ENCODE measurements at regions not wholly inside any gene's neighbourhood (a gene's known extent, or its start where the extent isn't known, plus 50 kb on each side); places are given as distances from the start of the nearest gene placed in this dataset.
A peak's percentile ranks its signal among the peaks of the same experiment; 100 is the strongest.
"Not testable (repeated sequence)": the region's sequence is repeated elsewhere in the genome, so short reads cannot be mapped to it uniquely, and the experiment has no call there.

GRCh38 chr6:51139950-51140385 is 321.3 kb downstream of the TFAP2B start:
- TF ChIP-seq POLR2AphosphoS5 (IDR thresholded peaks at IDR 0.05; ENCODE audit: borderline replicate concordance, low read depth, low read length) = no peak
- TF ChIP-seq FOXP2 (optimal IDR thresholded peaks at IDR 0.05; ENCODE audit: control extremely low read depth, extremely low read length, insufficient read depth) = no peak
- no peak for TF ChIP-seq EZH2 (IDR thresholded peaks at IDR 0.05)
- Histone ChIP-seq H3K4me3 (no peak overlapping the region), H3K9ac (ENCODE audit: insufficient read length) (no peak overlapping the region), H3K9me3 (ENCODE audit: low read depth, low read length) (no peaks in the 10 kb centered on the region), H3K36me3 (ENCODE audit: insufficient read depth, low read length) (no peaks in the 10 kb centered on the region), H3K27ac (no peak overlapping the region)
- DNase-seq (ENCODE audit: low read depth, low spot score) = no peak

- Histone ChIP-seq H3K9me3 (ENCODE audit: low read depth, low read length) (no peaks in the 10 kb centered on the region), H3K4me3 (no peak overlapping the region), H3K9ac (ENCODE audit: insufficient read length) (no peak overlapping the region), H3K36me3 (ENCODE audit: insufficient read depth, low read length) (no peaks in the 10 kb centered on the region), H3K27ac (peak overlapping the region; percentile 44; the same call in 1 of the 2 replicates)
- TF ChIP-seq FOXP2 (optimal IDR thresholded peaks at IDR 0.05; ENCODE audit: control extremely low read depth, extremely low read length, insufficient read depth) (no peak), POLR2AphosphoS5 (IDR thresholded peaks at IDR 0.05; ENCODE audit: borderline replicate concordance, low read depth, low read length) (no peak), EZH2 (IDR thresholded peaks at IDR 0.05) (no peak)
- DNase-seq (ENCODE audit: low read depth, low spot score) = no peak
These were observed 322.4 kb downstream of the TFAP2B start for GRCh38 chr6:51141080-51141479.

GRCh38 chr6:51147756-51148155 is 329.1 kb downstream of the TFAP2B start:
- no peak for DNase-seq (ENCODE audit: low read depth, low spot score)
- no peaks in the 10 kb centered on the region for H3K9me3 ChIP-seq (ENCODE audit: low read depth, low read length)
- H3K9ac ChIP-seq (ENCODE audit: insufficient read length) = no peak overlapping the region
- no peak overlapping the region for H3K27ac ChIP-seq
- no peak for TF ChIP-seq FOXP2 (optimal IDR thresholded peaks at IDR 0.05; ENCODE audit: control extremely low read depth, extremely low read length, insufficient read depth)
- no peak for TF ChIP-seq EZH2 (IDR thresholded peaks at IDR 0.05)
- no peak for TF ChIP-seq POLR2AphosphoS5 (IDR thresholded peaks at IDR 0.05; ENCODE audit: borderline replicate concordance, low read depth, low read length)
- H3K36me3 ChIP-seq (ENCODE audit: insufficient read depth, low read length) = no peaks in the 10 kb centered on the region
- no peak overlapping the region for H3K4me3 ChIP-seq

GRCh38 chr6:51152594-51152993 is 333.9 kb downstream of the TFAP2B start:
- no peak overlapping the region for H3K9ac ChIP-seq (ENCODE audit: insufficient read length)
- H3K36me3 ChIP-seq (ENCODE audit: insufficient read depth, low read length) = no peaks in the 10 kb centered on the region
- H3K4me3 ChIP-seq = no peak overlapping the region
- H3K9me3 ChIP-seq (ENCODE audit: low read depth, low read length) = no peaks in the 10 kb centered on the region
- H3K27ac ChIP-seq = no peak overlapping the region
- TF ChIP-seq EZH2 (IDR thresholded peaks at IDR 0.05) (no peak), FOXP2 (optimal IDR thresholded peaks at IDR 0.05; ENCODE audit: control extremely low read depth, extremely low read length, insufficient read depth) (no peak)
- DNase-seq (ENCODE audit: low read depth, low spot score) = no peak

GRCh38 chr6:51153109-51153508 is 334.4 kb downstream of the TFAP2B start:
- Histone ChIP-seq H3K4me3 (no peak overlapping the region), H3K36me3 (ENCODE audit: insufficient read depth, low read length) (no peaks in the 10 kb centered on the region), H3K9me3 (ENCODE audit: low read depth, low read length) (no peaks in the 10 kb centered on the region), H3K9ac (ENCODE audit: insufficient read length) (no peak overlapping the region), H3K27ac (no peak overlapping the region)
- no peak for DNase-seq (ENCODE audit: low read depth, low spot score)
- TF ChIP-seq EZH2 (IDR thresholded peaks at IDR 0.05) = no peak
- TF ChIP-seq POLR2AphosphoS5 (IDR thresholded peaks at IDR 0.05; ENCODE audit: borderline replicate concordance, low read depth, low read length) = no peak
- TF ChIP-seq FOXP2 (optimal IDR thresholded peaks at IDR 0.05; ENCODE audit: control extremely low read depth, extremely low read length, insufficient read depth) = no peak

- H3K36me3 ChIP-seq (ENCODE audit: insufficient read depth, low read length); H3K4me3 ChIP-seq; H3K27ac ChIP-seq; DNase-seq (ENCODE audit: low read depth, low spot score); H3K9ac ChIP-seq (ENCODE audit: insufficient read length); H3K9me3 ChIP-seq (ENCODE audit: low read depth, low read length): not testable (repeated sequence)
These were observed 336.3 kb downstream of the TFAP2B start for GRCh38 chr6:51154925-51155324.

- H3K27ac ChIP-seq = not testable (repeated sequence)
These were observed 340.6 kb downstream of the TFAP2B start for GRCh38 chr6:51159260-51159659.

GRCh38 chr6:51161752-51162151 is 343.1 kb downstream of the TFAP2B start:
- Histone ChIP-seq H3K36me3 (ENCODE audit: insufficient read depth, low read length) (no peaks in the 10 kb centered on the region), H3K4me3 (no peak overlapping the region), H3K9ac (ENCODE audit: insufficient read length) (no peak overlapping the region), H3K27ac (no peak overlapping the region), H3K9me3 (ENCODE audit: low read depth, low read length) (peaks cover 3% of the 10 kb centered on the region; the same call in 1 of the 2 replicates)
- DNase-seq (ENCODE audit: low read depth, low spot score) = no peak
- TF ChIP-seq FOXP2 (optimal IDR thresholded peaks at IDR 0.05; ENCODE audit: control extremely low read depth, extremely low read length, insufficient read depth) (no peak), EZH2 (IDR thresholded peaks at IDR 0.05) (no peak), POLR2AphosphoS5 (IDR thresholded peaks at IDR 0.05; ENCODE audit: borderline replicate concordance, low read depth, low read length) (no peak)

More at GRCh38 chr6:51159260-51159659, 340.6 kb downstream of the TFAP2B start:
- not testable (repeated sequence) for H3K36me3 ChIP-seq (ENCODE audit: insufficient read depth, low read length); H3K9ac ChIP-seq (ENCODE audit: insufficient read length); H3K4me3 ChIP-seq; H3K9me3 ChIP-seq (ENCODE audit: low read depth, low read length); DNase-seq (ENCODE audit: low read depth, low spot score)

GRCh38 chr6:51163843-51164529 is 345.3 kb downstream of the TFAP2B start:
- Histone ChIP-seq H3K4me3 (no peak overlapping the region), H3K9ac (ENCODE audit: insufficient read length) (no peak overlapping the region), H3K27ac (no peak overlapping the region), H3K36me3 (ENCODE audit: insufficient read depth, low read length) (no peaks in the 10 kb centered on the region), H3K9me3 (ENCODE audit: low read depth, low read length) (peaks cover 3% of the 10 kb centered on the region; the same call in 1 of the 2 replicates)
- no peak for TF ChIP-seq FOXP2 (optimal IDR thresholded peaks at IDR 0.05; ENCODE audit: control extremely low read depth, extremely low read length, insufficient read depth)
- TF ChIP-seq POLR2AphosphoS5 (IDR thresholded peaks at IDR 0.05; ENCODE audit: borderline replicate concordance, low read depth, low read length) = no peak
- TF ChIP-seq EZH2 (IDR thresholded peaks at IDR 0.05) = no peak
- DNase-seq (ENCODE audit: low read depth, low spot score) = no peak
